ENCODE measurements at regions not wholly inside any gene's neighbourhood (a gene's known extent, or its start where the extent isn't known, plus 50 kb on each side); places are given as distances from the start of the nearest gene placed in this dataset.

- BruUV-seq (replicated peaks), result no TSS peak
- Histone ChIP-seq H3K4me1 (peaks cover 20% of the 10 kb centered on the region), H3K4me3 (ENCODE audit: low read depth, low read length) (peak overlapping the region; percentile 39), H3K36me3 (ENCODE audit: control insufficient read depth, insufficient read depth, low read length) (no peaks in the 10 kb centered on the region), H3K27me3 (replicated peaks; ENCODE audit: control insufficient read depth, insufficient read depth, low read length) (0 out of 2 replicates have a peak, but pooled peaks cover 1% of the 10 kb centered on the region), H3K9me3 (no peaks in the 10 kb centered on the region)
- H3K36me3 Mint-ChIP-seq (ENCODE audit: insufficient read depth, unreplicated experiment), result peaks cover 6% of the 10 kb centered on the region
- TF ChIP-seq CTCF (IDR thresholded peaks at IDR 0.05; ENCODE audit: insufficient read depth in 1 of 2, low read depth in 1 of 2, low read length in 1 of 2, severe bottlenecking in 1 of 2, unreplicated experiment in 1 of 2), result no peak
- H3K9me3 Mint-ChIP-seq (ENCODE audit: unreplicated experiment), result no peaks in the 10 kb centered on the region
- H3K27me3 Mint-ChIP-seq (ENCODE audit: insufficient read depth, unreplicated experiment), result peaks cover 11% of the 10 kb centered on the region
- H3K27ac Mint-ChIP-seq (ENCODE audit: unreplicated experiment), result peak overlapping the region; percentile 69
- peak overlapping the region; percentile 79 for H3K4me3 Mint-ChIP-seq (ENCODE audit: unreplicated experiment)
- H3K4me1 Mint-ChIP-seq (ENCODE audit: low read depth, unreplicated experiment), result peaks cover 15% of the 10 kb centered on the region
- ChIA-PET POLR2A (interaction anchor here (0.6 kb wide), 2 partner anchors 271 to 285 kb away, joined by 3 read pairs; no protein-coding TSS in a partner anchor), CTCF (interaction anchor here (0.6 to 1.3 kb wide), 3 partner anchors 194 to 1973 kb away, joined by 3 read pairs; partner anchors contain the start of gene CHCHD3)
- intact Hi-C loops (cut with micrococcal nuclease; ENCODE audit: unreplicated experiment), result loop anchor here (5.0 to 10.0 kb wide), 3 partner anchors 42 to 316 kb away; partner anchors contain the start of gene MKLN1
- DNase-seq, result no peak
These were observed 218.5 kb upstream of the MKLN1 start for GRCh38 chr7:131109011-131109758.

GRCh38 chr7:131109759-131110296 is 217.8 kb upstream of the MKLN1 start:
- no peak for TF ChIP-seq CTCF (IDR thresholded peaks at IDR 0.05; ENCODE audit: insufficient read depth in 1 of 2, low read depth in 1 of 2, low read length in 1 of 2, severe bottlenecking in 1 of 2, unreplicated experiment in 1 of 2)
- POLR2A ChIA-PET, result interaction anchor here (0.6 kb wide), 2 partner anchors 271 to 284 kb away, joined by 3 read pairs; no protein-coding TSS in a partner anchor
- H3K9me3 ChIP-seq, result no peaks in the 10 kb centered on the region
- no peaks in the 10 kb centered on the region for H3K9me3 Mint-ChIP-seq (ENCODE audit: unreplicated experiment)
- BruUV-seq (replicated peaks), result no TSS peak
- peaks cover 15% of the 10 kb centered on the region for H3K4me1 Mint-ChIP-seq (ENCODE audit: low read depth, unreplicated experiment)
- DNase-seq, result peak; percentile 61 to 69
- CTCF ChIA-PET, result interaction anchor here (0.6 to 1.3 kb wide), 3 partner anchors 193 to 1972 kb away, joined by 3 read pairs; partner anchors contain the start of gene CHCHD3
- peak overlapping the region; percentile 39 for H3K4me3 ChIP-seq (ENCODE audit: low read depth, low read length)
- H3K27me3 Mint-ChIP-seq (ENCODE audit: insufficient read depth, unreplicated experiment), result peaks cover 12% of the 10 kb centered on the region
- H3K4me1 ChIP-seq, result peaks cover 20% of the 10 kb centered on the region
- H3K36me3 Mint-ChIP-seq (ENCODE audit: insufficient read depth, unreplicated experiment), result peaks cover 6% of the 10 kb centered on the region
- intact Hi-C loops (cut with micrococcal nuclease; ENCODE audit: unreplicated experiment), result loop anchor here (5.0 to 10.0 kb wide), 3 partner anchors 43 to 315 kb away; partner anchors contain the start of gene MKLN1
- no peaks in the 10 kb centered on the region for H3K36me3 ChIP-seq (ENCODE audit: control insufficient read depth, insufficient read depth, low read length)
- H3K27ac Mint-ChIP-seq (ENCODE audit: unreplicated experiment), result peak overlapping the region; percentile 69
- 0 out of 2 replicates have a peak, but pooled peaks cover 1% of the 10 kb centered on the region for H3K27me3 ChIP-seq (replicated peaks; ENCODE audit: control insufficient read depth, insufficient read depth, low read length)
- H3K4me3 Mint-ChIP-seq (ENCODE audit: unreplicated experiment), result peak overlapping the region; percentile 79

GRCh38 chr7:131110297-131111080 is 217.2 kb upstream of the MKLN1 start:
- Histone ChIP-seq H3K4me1 (peaks cover 20% of the 10 kb centered on the region), H3K36me3 (ENCODE audit: control insufficient read depth, insufficient read depth, low read length) (no peaks in the 10 kb centered on the region), H3K27me3 (replicated peaks; ENCODE audit: control insufficient read depth, insufficient read depth, low read length) (0 out of 2 replicates have a peak, but pooled peaks cover 1% of the 10 kb centered on the region), H3K9me3 (no peaks in the 10 kb centered on the region), H3K4me3 (ENCODE audit: low read depth, low read length) (peak overlapping the region; percentile 39)
- H3K9me3 Mint-ChIP-seq (ENCODE audit: unreplicated experiment), result no peaks in the 10 kb centered on the region
- TSS peak; percentile 30 for BruUV-seq (replicated peaks)
- peak overlapping the region; percentile 79 for H3K4me3 Mint-ChIP-seq (ENCODE audit: unreplicated experiment)
- H3K27me3 Mint-ChIP-seq (ENCODE audit: insufficient read depth, unreplicated experiment), result peaks cover 15% of the 10 kb centered on the region
- POLR2A ChIA-PET, result no interaction called here
- peak overlapping the region; percentile 24 for H3K27ac Mint-ChIP-seq (ENCODE audit: unreplicated experiment)
- peaks cover 6% of the 10 kb centered on the region for H3K36me3 Mint-ChIP-seq (ENCODE audit: insufficient read depth, unreplicated experiment)
- intact Hi-C loops (cut with micrococcal nuclease; ENCODE audit: unreplicated experiment), result no loop called here
- CTCF ChIA-PET, result interaction anchor here (1.3 kb wide), 1 partner anchor 213 kb away, joined by 3 read pairs; no protein-coding TSS in a partner anchor
- TF ChIP-seq CTCF (IDR thresholded peaks at IDR 0.05; ENCODE audit: insufficient read depth in 1 of 2, low read depth in 1 of 2, low read length in 1 of 2, severe bottlenecking in 1 of 2, unreplicated experiment in 1 of 2), result no peak
- H3K4me1 Mint-ChIP-seq (ENCODE audit: low read depth, unreplicated experiment), result peaks cover 15% of the 10 kb centered on the region
- no peak for DNase-seq
